Fibroblast of lung (primary cell): ENCODE measurements at regions not wholly inside any gene's neighbourhood (a gene's known extent, or its start where the extent isn't known, plus 50 kb on each side); places are given as distances from the start of the nearest gene placed in this dataset.

Source experiments
- DNase-seq, 2 donors: peaks; one replicate each; pipeline versions ENCODE4 v3.0.0 to v3.0.0-alpha.2; 2010; ENCODE audit warnings: low read depth in 2 of 2
- H2AFZ ChIP-seq: 2 replicates; pipeline ENCODE4 v1.5.1; 2012; ENCODE audit warnings: low read length, control low read depth, inconsistent platforms
- H3K27ac ChIP-seq: 2 replicates; pipeline ENCODE4 v1.5.1; 2011; ENCODE audit warnings: low read length, control low read depth; ENCODE audit not compliant: insufficient read depth
- H3K27me3 ChIP-seq: 2 replicates; pipeline ENCODE4 v1.5.1; 2011; ENCODE audit warnings: mild to moderate bottlenecking, low read length; ENCODE audit not compliant: control insufficient read depth, insufficient read depth
- H3K36me3 ChIP-seq: 2 replicates; pipeline ENCODE4 v1.5.1; 2011; ENCODE audit warnings: low read length; ENCODE audit not compliant: control insufficient read depth, insufficient read depth
- H3K4me1 ChIP-seq: 2 replicates; pipeline ENCODE4 v1.5.1; 2011; ENCODE audit warnings: low read length; ENCODE audit not compliant: control insufficient read depth, insufficient read depth; ENCODE audit errors: extremely low read depth
- H3K4me2 ChIP-seq: 2 replicates; pipeline ENCODE4 v1.5.1; 2011; ENCODE audit warnings: low read length, control low read depth; ENCODE audit not compliant: insufficient read depth; ENCODE audit errors: extremely low read depth
- H3K4me3 ChIP-seq, 4 experiments: fragments of 200-600 bp in 1 of 4; sonication (generic) in 1 of 4; replicated peaks in 1 of 4; 2 replicates each; pipeline ENCODE4 v1.5.1; 2011 to 2016; ENCODE audit warnings: low read length in 4 of 4, low read depth in 3 of 4, mild to moderate bottlenecking in 3 of 4, control low read depth in 2 of 4, inconsistent platforms in 1 of 4, mixed read lengths in 1 of 4; ENCODE audit not compliant: insufficient read depth in 1 of 4; ENCODE audit errors: control extremely low read depth in 1 of 4
- H3K79me2 ChIP-seq: 2 replicates; pipeline ENCODE4 v1.5.1; 2012; ENCODE audit warnings: mild to moderate bottlenecking, low read length, inconsistent platforms; ENCODE audit not compliant: control insufficient read depth, insufficient read depth
- H3K9ac ChIP-seq: 2 replicates; pipeline ENCODE4 v1.5.1; 2011; ENCODE audit warnings: mild to moderate bottlenecking, low read length, control low read depth; ENCODE audit not compliant: insufficient read depth
- H3K9me3 ChIP-seq: 2 replicates; pipeline ENCODE4 v1.5.1; 2012; ENCODE audit warnings: low read depth, low read length; ENCODE audit not compliant: control insufficient read depth, insufficient read depth
- H4K20me1 ChIP-seq: 2 replicates; pipeline ENCODE4 v1.5.1; 2011; ENCODE audit warnings: low read length; ENCODE audit not compliant: control insufficient read depth, insufficient read depth; ENCODE audit errors: extremely low read depth
- CTCF ChIP-seq, 2 donors: IDR thresholded peaks in 1 of 2; conservative IDR thresholded peaks in 1 of 2; 1 replicate in 1 of 2; 2 replicates in 1 of 2; pipeline ENCODE4 v1.5.1; 2011 to 2012; ENCODE audit warnings: low read length in 2 of 2, control low read depth in 1 of 2, inconsistent platforms in 1 of 2, low read depth in 1 of 2, mild to moderate bottlenecking in 1 of 2
- EZH2 ChIP-seq: IDR thresholded peaks from 2 replicates; pipeline ENCODE4 v1.5.1; 2012; ENCODE audit warnings: low read length, control low read depth, mild to moderate bottlenecking; ENCODE audit errors: missing control alignments

- Histone ChIP-seq H3K9ac (no peak overlapping the region), H2AFZ (no peak overlapping the region), H3K4me2 (no peak overlapping the region), H3K27me3 (no peaks in the 10 kb centered on the region), H3K9me3 (no peaks in the 10 kb centered on the region), H4K20me1 (no peaks in the 10 kb centered on the region), H3K27ac (no peak overlapping the region), H3K36me3 (no peaks in the 10 kb centered on the region), H3K4me1 (no peaks in the 10 kb centered on the region), H3K4me3 (no peak overlapping the region), H3K79me2 (no peaks in the 10 kb centered on the region)
- TF ChIP-seq CTCF (conservative IDR thresholded peaks at IDR 0.05 in 1 of 2, IDR thresholded peaks at IDR 0.05 in 1 of 2; ENCODE audit: low read depth in 1 of 2, low read length in 2 of 2) (no peak), EZH2 (no peak)
- DNase-seq, result no peak
Measured at GRCh38 chr20:40082436-40082835, 606.6 kb downstream of the MAFB start.

- H3K27me3 ChIP-seq, result no peaks in the 10 kb centered on the region
- H3K4me2 ChIP-seq, result no peak overlapping the region
- H2AFZ ChIP-seq, result no peak overlapping the region
- H3K9me3 ChIP-seq, result no peaks in the 10 kb centered on the region
- TF ChIP-seq CTCF (conservative IDR thresholded peaks at IDR 0.05 in 1 of 2, IDR thresholded peaks at IDR 0.05 in 1 of 2; ENCODE audit: low read depth in 1 of 2, low read length in 2 of 2), result no peak
- no peak for TF ChIP-seq EZH2
- no peak overlapping the region for H3K27ac ChIP-seq
- H3K79me2 ChIP-seq, result no peaks in the 10 kb centered on the region
- no peak for DNase-seq
- H4K20me1 ChIP-seq, result no peaks in the 10 kb centered on the region
- H3K36me3 ChIP-seq, result no peaks in the 10 kb centered on the region
- H3K4me3 ChIP-seq, result no peak overlapping the region
- H3K4me1 ChIP-seq, result no peaks in the 10 kb centered on the region
- H3K9ac ChIP-seq, result no peak overlapping the region
Measured at GRCh38 chr20:40081653-40082052, 607.4 kb downstream of the MAFB start.

- no peaks in the 10 kb centered on the region for H3K79me2 ChIP-seq
- no peak overlapping the region for H3K9ac ChIP-seq
- no peak overlapping the region for H3K27ac ChIP-seq
- no peaks in the 10 kb centered on the region for H3K4me1 ChIP-seq
- no peaks in the 10 kb centered on the region for H3K36me3 ChIP-seq
- no peak overlapping the region for H3K4me3 ChIP-seq
- H3K27me3 ChIP-seq, result no peaks in the 10 kb centered on the region
- no peaks in the 10 kb centered on the region for H3K9me3 ChIP-seq
- H2AFZ ChIP-seq, result no peak overlapping the region
- H3K4me2 ChIP-seq, result no peak overlapping the region
- TF ChIP-seq CTCF (conservative IDR thresholded peaks at IDR 0.05 in 1 of 2, IDR thresholded peaks at IDR 0.05 in 1 of 2; ENCODE audit: low read depth in 1 of 2, low read length in 2 of 2) (no peak), EZH2 (no peak)
- H4K20me1 ChIP-seq, result no peaks in the 10 kb centered on the region
- no peak for DNase-seq
Measured at GRCh38 chr20:40080041-40080652, 608.9 kb downstream of the MAFB start.
